Forelimb muscle (tissue), 1 donor: ENCODE measurements at regions not wholly inside any gene's neighbourhood (a gene's known extent, or its start where the extent isn't known, plus 50 kb on each side); places are given as distances from the start of the nearest gene placed in this dataset.

ENCODE experiments used
- DNase-seq: peaks from one replicate; pipeline ENCODE4 v3.0.0-alpha.2; 2013; ENCODE audit warnings: low read depth

DNA sequence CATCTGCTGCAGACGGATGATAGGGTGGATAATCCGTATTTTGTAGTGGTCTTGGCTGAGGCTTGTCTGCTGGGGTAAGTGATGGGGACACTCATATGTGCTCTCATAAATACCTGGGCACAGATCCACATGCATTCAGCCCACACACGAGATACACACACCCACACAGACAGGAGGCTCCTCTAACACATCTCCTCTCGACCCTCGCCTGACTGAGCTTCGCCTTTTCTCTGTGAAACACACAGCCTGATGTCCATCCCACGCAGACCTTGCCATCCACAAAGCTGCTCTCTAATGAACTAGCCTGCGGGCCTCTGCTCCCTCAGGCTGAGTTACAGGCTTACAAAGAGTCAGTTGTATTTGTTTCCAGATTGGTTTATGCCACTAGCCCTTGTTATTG lies 96.3 kb upstream of the CSF3R start:
- no peak for DNase-seq

DNA sequence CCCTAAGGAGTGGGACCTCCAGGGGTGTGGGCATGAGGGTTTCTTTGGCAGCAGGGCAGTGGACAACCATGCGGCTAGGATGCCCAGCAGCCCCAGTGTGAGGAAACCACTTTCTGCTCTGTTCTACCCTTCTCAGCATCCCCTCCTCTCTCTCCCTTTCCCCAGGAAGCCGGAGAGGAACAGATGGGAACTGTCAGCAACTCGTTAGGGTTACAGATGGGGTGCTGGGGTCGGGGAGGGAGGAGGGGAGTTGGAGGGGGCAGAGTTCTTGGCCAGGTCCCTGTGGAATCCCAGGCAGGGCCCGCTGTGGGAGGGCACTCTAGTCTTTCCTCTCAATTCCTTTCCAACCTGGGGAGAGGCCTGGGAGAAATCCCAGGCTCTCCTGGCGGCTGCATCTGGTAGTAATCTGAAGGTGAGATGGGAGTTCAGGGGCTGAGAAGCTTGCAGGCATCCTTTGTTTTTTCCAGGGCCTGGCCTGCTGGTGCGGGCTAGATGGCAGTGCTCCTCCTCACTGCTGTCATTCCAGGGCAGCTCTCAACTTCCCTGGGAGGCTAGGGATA lies 93.9 kb upstream of the CSF3R start:
- no peak for DNase-seq

DNA sequence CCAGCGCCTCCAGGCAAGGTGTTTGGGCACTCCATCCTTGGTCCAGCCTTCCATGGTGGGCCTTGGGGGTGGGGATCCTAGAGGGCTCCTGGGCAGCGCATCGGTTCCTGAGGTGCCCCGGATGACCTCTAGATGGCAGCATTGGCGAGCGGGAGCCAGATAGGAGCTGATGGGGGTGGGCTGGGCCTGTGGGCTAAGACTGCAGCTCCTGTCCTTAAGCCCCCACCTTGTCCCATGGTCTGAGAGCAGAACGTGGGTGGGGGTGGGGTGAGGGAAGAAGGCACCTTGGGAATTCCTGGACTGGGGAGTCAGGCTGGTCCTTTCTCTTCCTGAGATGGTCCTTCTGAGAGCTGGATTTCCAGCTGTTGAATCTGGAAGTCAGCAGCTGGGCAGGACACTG lies 93.4 kb upstream of the CSF3R start:
- DNase-seq, result no peak

DNA sequence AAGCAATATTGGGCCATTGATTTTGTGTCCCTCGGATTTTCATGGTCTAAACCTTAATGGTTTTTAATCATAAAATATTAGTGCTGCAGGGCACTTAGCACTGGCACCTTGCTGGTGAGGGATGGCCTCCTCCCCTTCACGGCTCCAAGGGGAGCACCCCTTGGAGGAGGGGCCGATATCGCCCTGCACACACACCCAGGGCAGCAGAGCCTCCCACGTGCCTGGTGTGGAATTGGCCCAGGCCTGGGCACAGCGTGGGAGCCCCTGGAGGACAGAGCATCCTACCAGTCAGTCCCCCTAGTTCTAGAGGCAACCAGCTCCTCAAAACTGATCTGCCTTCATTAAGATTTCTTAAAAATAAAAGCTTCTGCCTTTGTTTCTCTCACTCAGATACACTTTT lies 90.7 kb upstream of the CSF3R start:
- DNase-seq, result no peak

DNA sequence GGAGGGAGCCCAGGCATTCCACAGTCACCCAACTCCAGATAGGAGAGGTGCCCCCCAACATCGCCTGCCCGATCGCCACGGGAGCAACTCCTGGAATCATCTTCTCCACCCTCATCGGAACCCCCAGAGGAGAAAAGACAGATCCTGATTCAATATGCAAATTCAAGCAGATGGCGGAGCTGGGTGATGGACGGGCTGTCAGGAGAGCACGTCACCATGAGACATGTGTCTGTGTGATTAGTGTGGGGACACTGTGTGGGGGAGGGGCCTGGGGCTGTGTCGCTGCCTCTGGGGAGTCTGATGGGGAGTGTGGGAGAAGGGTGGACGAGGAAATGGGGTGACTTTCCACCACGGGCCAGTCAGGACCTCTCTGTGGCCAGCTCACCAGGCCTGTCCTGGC lies 90.2 kb upstream of the CSF3R start:
- no peak for DNase-seq

DNA sequence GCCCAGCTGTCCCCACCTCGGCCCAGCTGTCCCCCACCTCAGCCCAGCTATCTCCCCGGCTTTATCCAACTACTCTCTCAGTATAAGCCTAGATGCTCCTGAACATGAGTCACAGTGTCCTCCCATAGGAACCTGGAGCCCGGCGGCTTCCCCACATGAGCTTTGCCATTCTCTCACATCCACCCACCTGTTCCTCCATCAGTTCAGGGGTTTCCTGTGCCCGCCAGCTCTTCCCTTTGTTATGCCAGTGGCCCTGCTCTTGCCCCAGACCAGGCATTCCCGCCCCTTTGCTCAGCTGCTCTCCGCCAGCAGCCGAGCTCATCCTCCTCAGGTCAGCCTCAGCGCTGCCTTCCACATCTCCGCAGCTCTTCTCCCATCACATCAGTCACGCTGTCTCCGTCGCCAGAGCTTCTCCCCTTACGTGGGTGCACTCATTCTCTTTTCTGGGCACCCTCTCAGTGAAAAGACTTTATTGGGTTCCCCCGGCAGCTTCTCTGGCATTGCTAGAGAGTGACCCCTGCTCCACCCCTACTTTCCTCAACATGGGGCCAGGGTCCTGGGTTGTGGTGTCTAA lies 89.5 kb upstream of the CSF3R start:
- DNase-seq, result no peak

DNA sequence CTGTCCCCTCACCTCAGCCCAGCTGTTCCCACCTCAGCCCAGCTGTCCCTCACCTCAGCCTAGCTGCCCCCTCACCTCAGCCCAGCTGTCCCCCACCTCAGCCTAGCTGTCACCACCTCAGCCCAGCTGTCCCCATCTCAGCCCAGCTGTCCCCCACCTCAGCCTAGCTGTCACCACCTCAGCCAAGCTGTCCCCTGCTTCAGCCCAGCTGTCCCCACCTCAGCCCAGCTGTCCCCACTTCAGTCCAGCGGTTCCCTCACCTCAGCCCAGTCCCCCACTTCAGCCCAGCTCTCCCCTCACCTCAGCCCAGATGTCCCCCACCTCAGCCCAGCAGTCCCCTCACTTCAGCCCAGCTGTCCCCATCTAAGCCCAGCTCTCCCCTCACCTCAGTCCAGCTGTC lies 88.4 kb upstream of the CSF3R start:
- DNase-seq, result no peak

DNA sequence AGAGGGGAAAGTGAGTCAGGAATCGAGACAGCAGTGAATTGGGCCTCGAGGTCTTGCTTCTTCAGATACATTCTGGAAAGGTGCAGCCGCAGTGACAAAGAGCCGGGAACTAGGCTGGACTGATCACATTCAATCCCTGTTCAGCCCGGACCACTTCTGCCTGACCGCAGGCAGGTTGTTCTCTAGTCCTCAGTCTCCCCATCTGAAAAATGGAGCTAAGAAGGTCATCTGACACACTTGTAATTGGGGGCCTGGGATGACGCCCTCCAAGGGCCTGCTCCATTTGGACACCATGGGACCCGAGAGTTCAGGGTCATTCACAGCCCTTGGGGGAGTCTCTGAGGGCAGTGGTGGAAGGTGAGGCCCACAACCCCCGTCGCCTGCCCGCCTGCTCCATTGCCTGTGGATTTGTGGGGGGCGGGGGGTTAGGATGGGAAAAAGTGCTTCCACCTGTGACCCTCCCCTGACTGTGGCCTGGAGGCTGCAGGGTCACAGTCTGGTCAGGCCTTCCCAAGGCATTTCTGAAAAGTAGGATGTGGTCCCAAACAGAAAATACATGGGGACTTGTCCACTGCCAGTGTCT lies 87.9 kb upstream of the CSF3R start:
- DNase-seq, result no peak

DNA sequence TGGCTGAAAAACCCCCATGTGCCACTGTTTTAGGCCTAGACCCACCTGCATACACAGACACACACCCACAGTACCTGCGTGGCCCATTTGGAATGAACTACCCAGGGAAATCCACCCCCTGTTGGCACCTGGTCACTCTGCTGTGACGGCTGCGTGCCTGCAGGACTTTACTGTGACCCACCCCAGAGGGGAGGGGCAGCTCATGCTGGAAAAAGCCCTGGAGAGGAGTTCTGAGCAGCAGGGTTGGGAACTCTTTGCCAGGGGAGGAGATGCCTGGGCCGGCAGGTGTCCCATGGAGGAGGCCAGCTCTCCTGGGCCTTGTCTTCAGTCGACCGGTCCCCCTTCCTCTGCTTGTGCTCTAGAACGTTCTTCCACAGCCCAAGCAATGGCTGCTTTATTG lies 87.3 kb upstream of the CSF3R start:
- DNase-seq, result no peak

DNA sequence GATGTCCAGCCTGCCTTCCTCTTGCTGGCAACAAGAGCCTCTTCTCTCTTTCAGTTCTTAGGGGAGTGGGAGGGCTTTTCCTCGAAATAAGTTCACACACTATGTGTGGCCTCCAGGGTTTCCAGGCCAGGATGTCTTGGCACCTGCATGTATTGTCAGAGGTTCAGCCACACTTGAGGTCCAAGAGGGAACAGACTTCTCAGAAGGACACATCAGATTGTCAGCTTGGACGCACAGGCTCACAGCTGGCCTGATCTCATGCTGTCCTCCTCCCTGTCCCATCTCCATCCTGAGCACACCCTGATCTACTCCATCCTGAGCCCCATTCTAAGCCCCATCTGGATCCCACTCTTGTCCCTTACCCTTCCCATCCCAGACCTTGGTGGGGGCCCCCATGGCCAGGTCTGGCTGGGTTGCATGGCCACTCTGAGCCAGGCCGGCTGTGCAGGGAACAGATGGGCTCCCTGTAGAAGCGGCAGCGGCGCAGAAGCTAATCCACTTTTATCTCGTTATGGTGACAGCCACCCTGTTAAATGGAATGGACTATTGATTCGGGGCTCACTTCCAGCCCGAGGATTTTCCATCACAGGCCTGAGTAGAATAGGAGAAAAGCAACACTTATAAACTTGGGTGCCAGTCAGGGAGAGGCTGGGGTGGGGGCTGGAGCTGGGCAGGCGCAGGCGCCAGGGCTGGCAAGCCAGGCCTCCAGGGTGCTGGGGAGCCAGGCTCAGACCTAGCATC lies 85.1 kb upstream of the CSF3R start:
- no peak for DNase-seq

DNA sequence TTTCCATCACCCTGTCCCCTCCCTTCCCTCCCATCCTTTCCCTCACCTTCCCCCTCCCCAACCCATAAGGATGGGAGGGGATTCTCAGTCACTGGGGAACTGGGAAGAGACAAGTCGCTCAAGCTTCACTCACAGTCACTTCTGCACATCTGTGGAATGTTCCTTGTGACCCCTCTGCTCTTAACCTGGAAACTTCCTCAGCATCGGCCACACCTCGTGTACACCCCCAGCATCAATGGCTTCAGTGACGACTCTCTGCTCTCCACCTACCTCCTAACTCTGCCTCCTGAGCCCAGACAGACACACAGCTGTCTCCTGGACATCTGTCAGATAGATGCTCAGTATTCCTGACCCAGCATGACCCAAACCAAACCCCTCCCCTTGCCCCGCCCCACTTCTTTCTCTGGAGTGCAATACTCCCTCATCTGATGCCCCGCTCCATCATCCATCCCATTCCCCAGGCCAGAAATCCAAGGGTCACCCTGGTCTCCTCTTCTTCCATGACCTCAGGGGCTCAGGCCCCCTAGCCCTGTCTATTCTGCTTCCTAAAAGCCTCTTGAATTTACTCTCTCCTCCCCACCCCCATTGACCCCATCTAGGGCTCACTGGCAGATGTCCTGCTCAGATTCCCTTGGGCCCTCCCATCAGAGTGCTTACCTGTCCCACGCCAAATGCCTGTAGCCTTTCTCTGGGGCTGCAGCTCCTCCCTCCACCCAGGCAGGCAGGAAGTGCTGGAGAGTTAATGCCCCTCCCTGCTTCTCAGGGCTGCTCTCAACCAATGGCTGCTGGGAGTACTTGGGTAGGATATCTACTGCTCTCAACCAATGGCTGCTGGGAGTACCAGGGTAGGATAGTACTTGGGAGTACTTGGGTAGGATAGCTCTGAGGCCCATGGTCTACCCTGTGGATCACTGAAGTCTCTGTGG lies 83.1 kb upstream of the CSF3R start:
- DNase-seq, result no peak

DNA sequence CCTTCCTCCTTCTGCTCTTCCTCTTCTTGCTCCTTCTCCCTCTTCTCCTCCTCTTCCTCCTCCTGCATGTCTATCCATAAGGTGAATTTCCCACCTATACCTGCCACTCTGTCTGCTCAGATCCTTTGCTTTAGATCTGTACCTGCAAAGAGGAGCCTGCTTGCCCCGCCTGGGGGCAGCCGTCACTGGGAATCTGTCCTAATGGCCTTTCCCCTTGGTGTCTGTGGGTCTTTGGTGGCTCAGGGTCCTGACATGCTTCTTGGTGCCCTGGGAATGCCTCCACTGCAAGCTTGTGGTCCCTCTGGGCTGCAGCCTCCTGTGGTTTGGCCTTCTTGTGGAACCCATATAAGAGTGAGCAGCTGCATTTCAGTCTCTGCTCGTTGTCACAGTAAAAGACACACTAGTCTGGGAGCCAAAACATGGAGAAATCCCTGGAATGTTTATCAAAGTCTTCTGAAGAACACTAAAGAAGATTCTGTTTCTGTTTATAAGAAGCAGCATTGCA lies 79.5 kb upstream of the CSF3R start:
- DNase-seq, result no peak

DNA sequence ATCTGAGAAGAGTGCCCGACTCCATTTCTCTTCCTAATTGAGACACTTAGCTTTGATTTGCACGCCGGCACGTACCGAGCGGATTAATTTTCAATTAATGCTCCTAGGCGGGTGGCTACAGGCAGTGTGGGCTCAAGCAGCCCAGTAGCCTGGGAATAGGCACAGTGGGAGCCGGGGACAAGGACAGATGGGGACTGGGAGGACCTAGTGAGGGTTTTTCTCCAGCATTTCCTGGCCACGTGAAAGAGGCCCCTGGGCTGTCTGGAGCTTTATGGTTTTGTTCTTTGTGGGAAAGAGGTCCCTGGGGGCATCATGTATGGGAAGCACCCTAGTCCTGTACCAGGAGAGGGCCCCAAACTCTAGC lies 78.6 kb upstream of the CSF3R start:
- DNase-seq, result no peak

DNA sequence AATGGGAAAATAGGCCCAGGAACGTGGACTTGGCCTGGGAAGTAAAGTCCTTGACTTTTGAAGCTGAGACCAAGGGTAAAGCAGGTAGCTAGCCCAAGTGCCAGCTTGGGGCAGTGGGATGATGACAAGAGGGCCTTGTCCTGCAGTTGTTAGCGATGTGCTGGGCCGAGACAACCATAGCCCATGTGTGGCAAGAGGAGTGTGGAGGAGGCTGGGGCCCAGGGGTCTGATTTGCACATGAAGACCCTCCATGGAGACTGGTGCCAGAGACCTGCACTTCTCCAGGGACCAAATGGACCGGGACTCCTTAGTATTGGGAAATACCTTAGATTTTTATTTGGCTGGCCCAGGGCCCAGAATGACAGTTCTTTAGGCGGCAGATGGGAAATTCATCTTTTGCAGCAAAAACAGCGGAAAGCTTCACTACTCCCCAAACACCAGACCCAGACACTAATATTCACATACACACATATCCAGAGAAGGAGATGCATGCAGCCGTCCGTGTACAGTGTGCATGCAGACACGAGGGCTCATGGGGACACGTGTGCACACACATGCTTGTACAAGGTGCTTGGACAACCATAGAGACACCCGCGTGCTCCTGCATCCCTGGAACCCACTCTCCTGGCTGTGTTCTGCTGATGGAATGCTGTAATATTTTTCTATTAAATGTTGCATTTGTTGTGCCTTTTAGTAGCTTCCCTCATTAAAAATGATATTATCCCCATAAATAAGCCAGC lies 78.1 kb upstream of the CSF3R start:
- DNase-seq, result no peak

DNA sequence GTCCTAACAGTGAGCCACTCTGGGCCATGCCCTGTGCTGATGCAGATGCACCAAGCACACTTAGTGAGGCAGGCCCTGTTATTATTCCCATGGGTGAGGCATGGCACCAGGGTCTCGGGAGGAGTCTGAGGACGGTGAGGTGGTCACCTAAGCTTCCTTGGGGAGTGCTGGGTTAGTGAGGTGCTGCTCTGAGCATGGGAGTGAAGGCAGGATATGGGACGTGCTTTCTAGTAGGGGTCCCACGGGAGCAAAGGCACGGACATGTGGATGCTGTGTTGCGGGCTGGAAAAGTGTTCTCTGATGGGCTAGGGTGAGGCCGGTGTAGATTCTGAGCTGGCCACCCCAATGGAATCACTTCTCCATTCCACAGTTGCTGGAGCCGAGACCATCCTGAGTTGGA lies 77.5 kb upstream of the CSF3R start:
- no peak for DNase-seq

DNA sequence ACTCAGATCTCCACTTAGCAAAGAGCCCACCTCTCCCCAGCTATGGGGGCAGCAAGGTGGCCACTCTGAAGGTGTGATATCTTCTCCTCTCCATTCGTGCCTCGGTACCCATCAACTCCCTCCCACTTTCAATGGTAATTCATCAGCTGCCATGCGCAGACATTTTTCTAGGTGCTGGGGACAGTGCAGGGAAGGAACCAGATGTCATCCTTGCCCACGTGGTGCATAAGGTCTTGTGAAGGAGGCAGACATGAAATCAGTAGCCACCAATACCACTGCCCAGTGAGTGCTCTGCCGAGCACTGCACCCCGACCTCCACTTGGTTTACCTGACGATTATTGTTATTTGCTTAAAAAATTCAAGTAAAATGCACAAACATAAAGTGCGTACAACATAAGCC lies 76.3 kb upstream of the CSF3R start:
- DNase-seq, result no peak

DNA sequence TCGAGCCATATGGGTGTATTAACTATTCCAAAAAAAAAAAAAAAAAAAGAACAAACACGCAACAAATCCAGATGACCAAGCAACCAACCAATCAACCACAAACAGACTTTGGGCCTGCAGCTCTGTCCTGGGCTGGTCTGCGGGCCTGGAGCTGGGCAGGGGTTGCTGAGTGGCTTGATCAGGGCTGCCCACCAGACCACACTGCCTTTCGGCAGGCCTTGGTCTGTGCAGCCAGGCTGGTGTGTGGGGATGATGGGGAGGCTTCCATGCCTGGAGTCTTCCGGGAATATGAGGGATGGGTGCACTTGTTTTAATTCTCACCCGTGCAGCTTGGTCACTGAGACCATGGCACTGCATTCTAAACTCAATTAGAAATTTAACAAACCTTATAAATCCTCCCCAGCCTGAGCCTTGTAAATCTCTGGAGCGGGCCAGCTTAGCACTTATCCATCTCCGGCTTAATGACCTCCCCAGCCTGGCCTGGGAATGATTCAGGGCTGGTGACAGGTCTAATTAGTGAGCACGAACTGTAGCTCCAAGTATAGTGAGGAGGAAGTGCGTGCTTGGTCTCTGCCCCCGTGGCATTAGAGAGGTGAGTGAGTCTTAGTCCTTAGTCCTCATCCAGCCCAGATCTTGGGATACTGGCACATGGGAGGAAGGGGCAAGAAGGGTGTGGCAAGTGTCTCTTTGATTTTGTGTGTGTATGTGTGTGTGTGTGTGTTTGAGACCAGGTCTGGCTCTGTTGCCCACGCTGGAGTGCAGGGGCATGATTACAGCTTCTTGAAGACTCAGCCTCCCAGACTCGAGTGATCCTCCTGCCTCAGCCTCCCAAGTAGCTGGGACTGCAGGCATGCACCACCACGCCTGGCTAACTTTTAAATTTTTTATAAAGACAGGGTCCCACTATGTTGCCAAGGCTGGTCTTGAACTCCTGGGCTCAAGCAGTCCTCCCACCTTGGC lies 74.6 kb upstream of the CSF3R start:
- DNase-seq, result no peak

DNA sequence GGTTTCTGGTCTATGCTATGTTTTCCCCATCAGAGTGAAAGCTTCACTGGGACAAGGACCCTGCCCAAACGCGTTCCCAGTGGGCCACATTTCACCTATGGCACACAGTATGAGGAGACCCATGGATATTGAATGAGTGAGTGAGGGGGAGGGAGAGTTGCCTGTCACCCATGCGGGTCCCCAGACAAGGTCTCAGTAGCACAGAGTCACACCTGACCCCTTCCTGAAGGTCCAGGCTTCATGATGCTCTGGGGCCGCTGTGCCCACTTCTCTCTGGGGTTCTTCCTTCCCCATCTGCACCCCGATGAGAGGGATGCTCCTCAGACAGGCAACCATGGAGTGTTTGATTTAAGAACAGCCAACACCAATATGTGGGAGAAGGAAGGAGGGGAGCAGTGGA lies 72.3 kb upstream of the CSF3R start:
- DNase-seq, result no peak

DNA sequence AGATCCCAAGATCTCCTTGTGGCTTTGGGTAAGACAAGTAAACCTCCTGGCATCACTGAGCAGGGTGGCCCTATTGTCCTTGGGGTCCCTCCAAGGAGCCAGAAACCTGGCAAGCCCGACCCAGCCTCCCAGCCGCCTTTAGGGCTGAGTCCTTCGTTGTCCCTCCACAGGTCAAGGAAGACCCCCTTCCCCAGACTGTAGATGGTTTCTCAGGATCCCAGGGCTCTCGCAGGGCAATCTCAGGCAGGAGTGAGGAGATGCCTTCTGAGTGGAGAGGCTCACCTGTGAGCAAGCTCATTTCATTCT lies 71.6 kb upstream of the CSF3R start:
- no peak for DNase-seq

DNA sequence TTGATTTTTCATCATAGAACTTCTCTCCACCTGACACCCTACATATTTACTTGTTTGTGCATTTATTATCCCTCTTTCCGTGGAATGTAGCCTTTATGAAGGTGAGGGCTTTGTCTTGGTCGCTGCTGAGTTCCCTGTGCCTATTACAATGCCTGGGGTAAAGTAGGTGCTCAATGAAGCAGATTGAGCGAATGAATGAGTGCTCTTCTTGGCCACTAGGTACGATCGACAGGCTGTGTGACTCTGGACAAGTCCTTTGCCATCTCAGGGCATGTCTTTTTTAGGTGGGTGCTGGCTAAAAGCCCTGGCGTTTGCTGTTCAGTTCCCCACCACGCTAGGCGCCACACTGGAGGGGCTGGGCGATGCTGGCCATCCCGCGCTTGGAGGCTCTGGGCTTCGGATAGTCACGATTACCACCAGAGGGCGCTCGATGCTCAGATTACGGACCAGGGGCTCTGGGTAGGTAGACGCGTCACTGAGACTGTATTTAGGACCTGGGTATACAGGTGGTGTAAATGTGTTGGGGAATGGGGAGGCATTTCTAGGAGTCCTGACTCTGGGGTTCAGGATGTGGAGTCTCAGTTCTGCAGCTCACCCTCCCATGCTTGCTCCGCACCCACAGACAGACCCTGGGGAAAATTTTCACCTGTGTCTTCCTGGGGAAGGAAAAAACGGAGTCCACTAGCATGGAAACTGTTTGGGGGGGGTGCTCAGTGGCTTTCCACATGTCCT lies 71.0 kb upstream of the CSF3R start:
- DNase-seq, result no peak
